Gastroesophageal sphincter (tissue), 3 donors: ENCODE measurements at regions not wholly inside any gene's neighbourhood (a gene's known extent, or its start where the extent isn't known, plus 50 kb on each side); places are given as distances from the start of the nearest gene placed in this dataset.

Experiments
- CTCF ChIP-seq, 4 experiments: fragments of 200-600 bp in 2 of 4; fragments of 450-650 bp in 2 of 4; sonication (generic) in 1 of 4; IDR thresholded peaks; one replicate each; pipeline ENCODE4 v1.5.1; 2017 to 2019; ENCODE audit warnings: antibody characterized with exemption in 4 of 4, mild to moderate bottlenecking in 2 of 4, moderate library complexity in 2 of 4
- EP300 ChIP-seq: sonication (generic); formaldehyde crosslinking; IDR thresholded peaks from one replicate; pipeline ENCODE4 v1.6.1; 2017; ENCODE audit warnings: antibody characterized with exemption, mild to moderate bottlenecking

- no peak for TF ChIP-seq CTCF (IDR thresholded peaks at IDR 0.05)
- TF ChIP-seq EP300, result no peak
Observed at GRCh38 chrX:80223982-80224579, 196.2 kb upstream of the TENT5D start.
